OCI-LY7 (cell line): ENCODE measurements at regions not wholly inside any gene's neighbourhood (a gene's known extent, or its start where the extent isn't known, plus 50 kb on each side); places are given as distances from the start of the nearest gene placed in this dataset.

ENCODE experiments used
- BruUV-seq: library from RNA; stranded (reverse); fragments of 400-500 nt; replicated peaks from 2 replicates; lab custom pipeline; 2021; lab: Mats Ljungman, UMichigan
- CTCF ChIA-PET: fragments of 300-600 bp; sonication (Branson Sonifier 250); formaldehyde crosslinking; loops from one replicate; lab custom pipeline; 2022; ENCODE audit warnings: antibody characterized with exemption; ENCODE audit not compliant: unreplicated experiment; lab: Charles Lee
- POLR2A ChIA-PET: fragments of 300-600 bp; sonication (Branson Sonifier 250); formaldehyde crosslinking; loops from one replicate; lab custom pipeline; 2022; ENCODE audit warnings: antibody characterized with exemption; lab: Charles Lee
- DNase-seq: peaks from one replicate; pipeline ENCODE4 v3.0.0-alpha.2; 2015; ENCODE audit warnings: low spot score
- H2AFZ ChIP-seq: fragments of 200-600 bp; sonication (generic), shearing (Covaris generic); 2 replicates; pipeline ENCODE4 v1.6.1; 2014; ENCODE audit warnings: mild to moderate bottlenecking, antibody characterized with exemption, low read length, moderate library complexity
- H3K27ac ChIP-seq: fragments of 200-600 bp; sonication (generic); 2 replicates; pipeline ENCODE4 v1.5.1; 2014; ENCODE audit warnings: mixed run types, low read depth, mild to moderate bottlenecking, moderate library complexity, low read length, inconsistent platforms; ENCODE audit not compliant: poor library complexity, severe bottlenecking
- H3K36me3 ChIP-seq: fragments of 200-600 bp; sonication (generic); 2 replicates; pipeline ENCODE4 v1.6.1; 2014; ENCODE audit warnings: mild to moderate bottlenecking, antibody characterized with exemption, low read length, moderate library complexity, mixed read lengths; ENCODE audit not compliant: insufficient read depth
- H3K4me1 ChIP-seq: fragments of 200-600 bp; sonication (generic); 2 replicates; pipeline ENCODE4 v1.5.1; 2014; ENCODE audit warnings: mild to moderate bottlenecking, low read length; ENCODE audit not compliant: insufficient read depth, poor library complexity, severe bottlenecking
- H3K4me2 ChIP-seq: fragments of 200-600 bp; sonication (generic); 2 replicates; pipeline ENCODE4 v1.6.1; 2014; ENCODE audit warnings: mild to moderate bottlenecking, low read length
- H3K4me3 ChIP-seq: fragments of 200-600 bp; sonication (generic); 2 replicates; pipeline ENCODE4 v1.5.1; 2014; ENCODE audit warnings: mild to moderate bottlenecking, low read depth, low read length; ENCODE audit not compliant: poor library complexity, severe bottlenecking
- H3K79me2 ChIP-seq: fragments of 200-600 bp; sonication (generic); 2 replicates; pipeline ENCODE4 v1.6.1; 2016; ENCODE audit warnings: low read depth, mild to moderate bottlenecking, low read length, moderate library complexity, mixed read lengths; ENCODE audit not compliant: insufficient read depth
- H3K9me2 ChIP-seq: fragments of 200-600 bp; sonication (generic); 2 replicates; pipeline ENCODE4 v1.6.1; 2016; ENCODE audit warnings: mild to moderate bottlenecking, low read length, mixed read lengths; ENCODE audit not compliant: insufficient read depth
- H3K9me3 ChIP-seq: fragments of 200-600 bp; sonication (generic); 2 replicates; pipeline ENCODE4 v1.6.1; 2014; ENCODE audit warnings: mild to moderate bottlenecking, mixed run types, low read length, mixed read lengths
- H4K20me1 ChIP-seq: fragments of 200-600 bp; sonication (generic); 2 replicates; pipeline ENCODE4 v1.6.1; 2014; ENCODE audit warnings: mild to moderate bottlenecking, antibody characterized with exemption, low read length, moderate library complexity, mixed read lengths; ENCODE audit not compliant: insufficient read depth
- EZH2phosphoT487 ChIP-seq: fragments of 200-600 bp; sonication (generic); IDR thresholded peaks from 2 replicates; pipeline ENCODE4 v1.6.1; 2018; ENCODE audit warnings: low read depth, borderline replicate concordance, mild to moderate bottlenecking, mixed run types, antibody characterized with exemption, low read length, moderate library complexity, mixed read lengths
- intact Hi-C: fragments of 100-400 bp; cut with micrococcal nuclease; formaldehyde crosslinking; loops from one replicate; pipeline ENCODE4 v1.10.0; 2022; ENCODE audit not compliant: unreplicated experiment
- TF ChIP-seq, protein P1 (sequence below): fragments of 200-600 bp; sonication (generic); conservative IDR thresholded peaks from 2 replicates; pipeline ENCODE4 v1.5.1; 2014; ENCODE audit warnings: mild to moderate bottlenecking, antibody characterized with exemption, low read length, moderate library complexity, mixed read lengths

DNA sequence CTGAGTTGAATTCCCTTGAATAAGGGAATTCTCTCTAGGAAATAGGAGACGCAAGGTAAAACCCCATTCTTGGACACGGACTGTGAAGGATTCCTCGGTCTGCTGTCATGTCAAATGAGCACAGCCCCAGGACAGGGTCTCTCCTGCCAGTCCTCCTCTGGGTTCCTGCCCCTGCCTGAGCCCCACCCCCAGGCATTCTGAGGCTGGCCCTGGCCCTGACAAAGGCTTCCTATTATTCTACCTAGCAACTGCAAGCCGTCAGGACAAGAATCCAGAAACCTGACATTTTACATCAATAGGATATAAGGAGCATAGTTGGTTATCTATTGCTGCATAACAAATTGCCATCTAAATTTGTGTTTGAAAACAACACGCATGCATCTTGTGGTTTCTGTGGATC is 253.3 kb upstream of the AGAP1 start:
- BruUV-seq, result no TSS peak
- Histone ChIP-seq H3K27ac (no peak overlapping the region), H3K4me1 (no peaks in the 10 kb centered on the region), H4K20me1 (no peaks in the 10 kb centered on the region), H3K4me2 (no peak overlapping the region), H3K79me2 (no peaks in the 10 kb centered on the region), H2AFZ (no peak overlapping the region), H3K9me3 (no peaks in the 10 kb centered on the region), H3K4me3 (no peak overlapping the region), H3K36me3 (no peaks in the 10 kb centered on the region), H3K9me2 (no peaks in the 10 kb centered on the region)
- TF ChIP-seq, protein P1, sequence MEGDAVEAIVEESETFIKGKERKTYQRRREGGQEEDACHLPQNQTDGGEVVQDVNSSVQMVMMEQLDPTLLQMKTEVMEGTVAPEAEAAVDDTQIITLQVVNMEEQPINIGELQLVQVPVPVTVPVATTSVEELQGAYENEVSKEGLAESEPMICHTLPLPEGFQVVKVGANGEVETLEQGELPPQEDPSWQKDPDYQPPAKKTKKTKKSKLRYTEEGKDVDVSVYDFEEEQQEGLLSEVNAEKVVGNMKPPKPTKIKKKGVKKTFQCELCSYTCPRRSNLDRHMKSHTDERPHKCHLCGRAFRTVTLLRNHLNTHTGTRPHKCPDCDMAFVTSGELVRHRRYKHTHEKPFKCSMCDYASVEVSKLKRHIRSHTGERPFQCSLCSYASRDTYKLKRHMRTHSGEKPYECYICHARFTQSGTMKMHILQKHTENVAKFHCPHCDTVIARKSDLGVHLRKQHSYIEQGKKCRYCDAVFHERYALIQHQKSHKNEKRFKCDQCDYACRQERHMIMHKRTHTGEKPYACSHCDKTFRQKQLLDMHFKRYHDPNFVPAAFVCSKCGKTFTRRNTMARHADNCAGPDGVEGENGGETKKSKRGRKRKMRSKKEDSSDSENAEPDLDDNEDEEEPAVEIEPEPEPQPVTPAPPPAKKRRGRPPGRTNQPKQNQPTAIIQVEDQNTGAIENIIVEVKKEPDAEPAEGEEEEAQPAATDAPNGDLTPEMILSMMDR, result no peak
- TF ChIP-seq EZH2phosphoT487, result no peak
- CTCF ChIA-PET, result no interaction called here
- POLR2A ChIA-PET, result interaction anchor here (0.5 kb wide), 1 partner anchor 29 kb away, joined by 3 read pairs; no protein-coding TSS in a partner anchor
- intact Hi-C loops, result no loop called here
- no peak for DNase-seq

DNA sequence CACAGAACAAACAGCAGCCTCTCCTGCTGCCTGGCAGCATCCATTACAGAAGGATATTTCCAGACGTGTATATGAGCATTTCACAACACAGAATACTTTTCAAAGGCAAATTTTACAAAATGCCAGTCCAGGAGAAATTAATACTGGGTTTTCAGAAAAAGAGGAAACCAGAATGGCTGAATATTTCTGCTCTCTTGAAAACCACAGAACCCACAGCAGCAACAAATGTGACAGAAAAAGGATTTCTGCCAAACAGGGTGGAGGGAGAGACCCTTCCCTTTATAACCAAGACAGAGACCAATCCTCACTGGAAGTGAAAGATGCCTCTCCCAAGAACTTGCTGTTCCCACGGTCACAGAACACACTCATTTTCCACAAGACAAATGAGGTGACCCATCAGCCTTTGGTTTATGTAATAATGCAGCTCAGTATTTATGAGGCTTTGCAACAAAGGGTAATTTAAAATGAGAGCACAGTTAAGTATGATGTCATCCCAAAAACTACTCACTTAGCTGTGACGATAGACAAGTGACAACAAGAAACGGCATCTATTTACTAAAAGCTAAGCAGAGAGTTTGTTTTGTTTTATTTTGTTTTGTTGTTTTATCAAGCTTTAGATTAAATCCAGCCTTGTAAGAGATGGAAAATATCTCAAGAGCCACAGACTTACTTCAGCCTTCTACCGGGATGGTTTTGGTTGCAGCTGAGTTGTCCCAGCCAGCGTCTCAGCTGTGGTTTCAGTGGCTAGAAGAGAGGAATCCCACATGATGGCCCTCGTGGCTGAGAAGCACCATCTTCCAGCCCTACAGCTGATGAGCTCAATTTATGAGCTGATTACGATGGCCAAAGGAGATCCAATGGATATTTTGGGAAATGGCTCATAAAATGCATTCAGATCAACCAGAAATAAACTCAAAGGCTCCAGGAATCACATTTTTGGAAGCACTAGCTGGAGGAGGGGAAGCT is 249.3 kb upstream of the AGAP1 start:
- no peaks in the 10 kb centered on the region for H3K9me2 ChIP-seq
- H2AFZ ChIP-seq, result no peak overlapping the region
- no TSS peak for BruUV-seq
- no peaks in the 10 kb centered on the region for H3K79me2 ChIP-seq
- TF ChIP-seq EZH2phosphoT487, result no peak
- TF ChIP-seq, protein P1, result no peak
- no peak for DNase-seq
- H3K27ac ChIP-seq, result no peak overlapping the region
- no peak overlapping the region for H3K4me2 ChIP-seq
- H3K4me1 ChIP-seq, result no peaks in the 10 kb centered on the region
- H3K9me3 ChIP-seq, result no peaks in the 10 kb centered on the region
- no peak overlapping the region for H3K4me3 ChIP-seq
- CTCF ChIA-PET, result no interaction called here
- no peaks in the 10 kb centered on the region for H4K20me1 ChIP-seq
- H3K36me3 ChIP-seq, result no peaks in the 10 kb centered on the region
- POLR2A ChIA-PET, result interaction anchor here (0.6 kb wide), 1 partner anchor 303 kb away, joined by 3 read pairs; no protein-coding TSS in a partner anchor
- intact Hi-C loops, result no loop called here

DNA sequence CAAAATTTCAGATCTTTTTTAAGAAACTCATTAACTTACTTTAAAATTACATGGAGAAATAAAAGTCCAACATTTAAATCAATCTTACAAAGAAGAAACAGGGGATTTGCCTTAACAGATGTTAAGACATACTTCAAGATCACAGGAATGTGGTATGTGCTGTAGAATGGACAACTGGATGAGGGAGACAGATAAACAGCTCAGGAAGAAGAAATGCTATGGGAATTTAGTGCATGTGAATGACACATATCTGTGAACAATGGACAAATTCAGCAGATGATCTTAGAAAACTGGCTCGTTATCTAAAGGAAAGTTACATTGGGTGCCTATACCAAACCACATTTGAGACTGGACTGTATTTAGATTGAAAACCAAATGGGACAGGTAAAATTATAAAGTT is 246.8 kb upstream of the AGAP1 start:
- no peaks in the 10 kb centered on the region for H3K9me3 ChIP-seq
- no peak overlapping the region for H3K27ac ChIP-seq
- TF ChIP-seq EZH2phosphoT487, result no peak
- TF ChIP-seq, protein P1, result no peak
- H3K9me2 ChIP-seq, result no peaks in the 10 kb centered on the region
- BruUV-seq, result no TSS peak
- H3K36me3 ChIP-seq, result no peaks in the 10 kb centered on the region
- H2AFZ ChIP-seq, result no peak overlapping the region
- no peaks in the 10 kb centered on the region for H3K79me2 ChIP-seq
- intact Hi-C loops, result no loop called here
- CTCF ChIA-PET, result no interaction called here
- no peak overlapping the region for H3K4me2 ChIP-seq
- H4K20me1 ChIP-seq, result no peaks in the 10 kb centered on the region
- H3K4me1 ChIP-seq, result no peaks in the 10 kb centered on the region
- H3K4me3 ChIP-seq, result no peak overlapping the region
- DNase-seq, result no peak
- POLR2A ChIA-PET, result no interaction called here
